Prostate gland (tissue), 2 donors: ENCODE measurements at regions not wholly inside any gene's neighbourhood (a gene's known extent, or its start where the extent isn't known, plus 50 kb on each side); places are given as distances from the start of the nearest gene placed in this dataset.

ENCODE experiments used
- POLR2A ChIP-seq: fragments of 450-650 bp; IDR thresholded peaks from one replicate; pipeline ENCODE4 v1.6.1; 2016; ENCODE audit warnings: antibody characterized with exemption, mild to moderate bottlenecking
- POLR2AphosphoS5 ChIP-seq: sonication (generic); formaldehyde crosslinking; IDR thresholded peaks from one replicate; pipeline ENCODE4 v1.6.1; 2017; ENCODE audit warnings: antibody characterized with exemption
- TF ChIP-seq, protein P1 (sequence below), 4 experiments: fragments of 200-600 bp in 2 of 4; fragments of 450-650 bp in 2 of 4; sonication (generic) in 2 of 4; IDR thresholded peaks; 1 replicate in 3 of 4; 2 replicates in 1 of 4; pipeline ENCODE4 v1.5.1; 2016 to 2019; ENCODE audit warnings: antibody characterized with exemption in 4 of 4, mild to moderate bottlenecking in 2 of 4, moderate library complexity in 2 of 4

DNA sequence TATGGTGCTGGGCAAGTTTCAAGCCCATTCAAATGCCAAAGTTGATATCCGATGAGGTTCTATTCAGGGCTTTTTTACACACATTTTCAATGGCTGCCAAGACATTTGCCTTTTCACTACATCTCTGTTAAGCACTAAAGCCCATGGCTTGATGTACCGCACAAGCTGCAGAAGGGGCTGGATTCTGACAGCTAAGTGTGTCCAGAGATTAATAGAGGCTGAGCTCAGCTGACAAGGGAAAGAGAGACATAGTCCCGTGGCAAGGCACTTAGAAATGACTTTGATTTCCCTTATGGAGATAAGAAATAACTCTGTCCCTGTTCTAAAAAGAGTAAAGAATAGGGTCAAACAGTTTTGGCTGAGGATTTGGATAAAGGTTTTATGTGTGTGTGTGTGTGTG is 198.6 kb downstream of the DMRT2 start:
- TF ChIP-seq POLR2A (no peak), POLR2AphosphoS5 (no peak)
- TF ChIP-seq, protein P1, sequence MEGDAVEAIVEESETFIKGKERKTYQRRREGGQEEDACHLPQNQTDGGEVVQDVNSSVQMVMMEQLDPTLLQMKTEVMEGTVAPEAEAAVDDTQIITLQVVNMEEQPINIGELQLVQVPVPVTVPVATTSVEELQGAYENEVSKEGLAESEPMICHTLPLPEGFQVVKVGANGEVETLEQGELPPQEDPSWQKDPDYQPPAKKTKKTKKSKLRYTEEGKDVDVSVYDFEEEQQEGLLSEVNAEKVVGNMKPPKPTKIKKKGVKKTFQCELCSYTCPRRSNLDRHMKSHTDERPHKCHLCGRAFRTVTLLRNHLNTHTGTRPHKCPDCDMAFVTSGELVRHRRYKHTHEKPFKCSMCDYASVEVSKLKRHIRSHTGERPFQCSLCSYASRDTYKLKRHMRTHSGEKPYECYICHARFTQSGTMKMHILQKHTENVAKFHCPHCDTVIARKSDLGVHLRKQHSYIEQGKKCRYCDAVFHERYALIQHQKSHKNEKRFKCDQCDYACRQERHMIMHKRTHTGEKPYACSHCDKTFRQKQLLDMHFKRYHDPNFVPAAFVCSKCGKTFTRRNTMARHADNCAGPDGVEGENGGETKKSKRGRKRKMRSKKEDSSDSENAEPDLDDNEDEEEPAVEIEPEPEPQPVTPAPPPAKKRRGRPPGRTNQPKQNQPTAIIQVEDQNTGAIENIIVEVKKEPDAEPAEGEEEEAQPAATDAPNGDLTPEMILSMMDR (IDR thresholded peaks at IDR 0.05), result no peak
